HG03457 (cell line): ENCODE measurements at regions not wholly inside any gene's neighbourhood (a gene's known extent, or its start where the extent isn't known, plus 50 kb on each side); places are given as distances from the start of the nearest gene placed in this dataset.

ENCODE experiments used
- ATAC-seq: cut with Tn5 transposase; IDR thresholded peaks from one replicate; pipeline ENCODE4 v1.9.1; 2021; ENCODE audit warnings: moderate number of reproducible peaks; ENCODE audit not compliant: unreplicated experiment

DNA sequence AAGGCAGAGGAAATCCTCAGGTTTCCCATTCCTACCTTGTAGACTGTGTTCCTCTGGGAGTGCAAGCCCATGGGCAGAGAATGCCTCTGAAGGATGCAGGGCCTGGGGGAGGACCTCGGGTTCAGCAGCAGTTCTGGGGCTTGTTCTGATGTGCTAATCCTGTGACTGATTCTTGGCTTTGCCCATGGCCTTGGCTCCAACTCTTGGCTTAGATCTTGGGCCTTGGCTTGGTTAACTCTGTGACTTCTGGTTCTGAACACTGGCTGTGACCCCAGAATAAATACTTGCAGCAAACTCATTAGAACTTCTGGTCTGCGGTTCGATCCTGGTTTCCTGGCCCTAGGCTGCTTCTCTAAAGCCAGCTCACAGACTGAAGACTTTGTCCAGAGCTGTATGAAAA lies 366.9 kb upstream of the ZEB2 start:
- ATAC-seq: no peak

DNA sequence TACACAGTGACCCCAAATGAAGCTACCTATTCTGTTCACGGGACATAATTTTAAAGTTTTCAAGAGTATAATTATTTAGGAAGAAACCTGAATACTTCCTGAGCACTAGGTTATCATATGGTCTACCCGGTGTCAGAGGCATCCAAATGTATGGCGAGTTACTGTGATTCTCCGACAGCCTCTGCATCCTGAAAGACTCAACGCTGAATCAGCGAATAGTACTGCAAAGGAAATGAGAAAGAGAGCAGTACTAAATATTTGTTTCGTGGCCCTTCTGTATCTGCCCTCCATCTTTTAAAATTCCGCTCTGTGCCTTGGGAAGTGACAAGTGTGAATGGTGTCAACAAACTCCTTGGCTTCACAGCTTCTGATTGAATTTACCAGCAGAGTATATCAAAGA lies 358.0 kb upstream of the ZEB2 start:
- no peak for ATAC-seq

DNA sequence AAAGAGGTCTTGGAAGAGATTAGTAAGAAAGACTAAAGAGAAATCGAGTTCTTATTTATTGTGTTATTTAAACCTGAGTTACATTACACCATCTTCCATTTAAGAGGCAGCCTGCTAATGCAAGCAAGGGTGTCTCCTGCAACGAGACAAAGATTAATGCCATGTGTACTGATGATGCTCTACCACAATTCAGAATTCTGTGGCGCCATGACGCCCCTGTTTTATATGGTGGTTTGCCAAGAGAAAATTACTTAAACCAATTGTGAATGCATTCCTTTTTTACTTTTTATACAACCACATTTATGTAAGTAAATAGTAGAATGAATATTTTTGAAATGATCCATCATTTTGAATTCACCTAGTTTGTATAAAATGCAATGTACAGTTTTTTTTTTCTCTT lies 356.1 kb upstream of the ZEB2 start:
- no peak for ATAC-seq

DNA sequence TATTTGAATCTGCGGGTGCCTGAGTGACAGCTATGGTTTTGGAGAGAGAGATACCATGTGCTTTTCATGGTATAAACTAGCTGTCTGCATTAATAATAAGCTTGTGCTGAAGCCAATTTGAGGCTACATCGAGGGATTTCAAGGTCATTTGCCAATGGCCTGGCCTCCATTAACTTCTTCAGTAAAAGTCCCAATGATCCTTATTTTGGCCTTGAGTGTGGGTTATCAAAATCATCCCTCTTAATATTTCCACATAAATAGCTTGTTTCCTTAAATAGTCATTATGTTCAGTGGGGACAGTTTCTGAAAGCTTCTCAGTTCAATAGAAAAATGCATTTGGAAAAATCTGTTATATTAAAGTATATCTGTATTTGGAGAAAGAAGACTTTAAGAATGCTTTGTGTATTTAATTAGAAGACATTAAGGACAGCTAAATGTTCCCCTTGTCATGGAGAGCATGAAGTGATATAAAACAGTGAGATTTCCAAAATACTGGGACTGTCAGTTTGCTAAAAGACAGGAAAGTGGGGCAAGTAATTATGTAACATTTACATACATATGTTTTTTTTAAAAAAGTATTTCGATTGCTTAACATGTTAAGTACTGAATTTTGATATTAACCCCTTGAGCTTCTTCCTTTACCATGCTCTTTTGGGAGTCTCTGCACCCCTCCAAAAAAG lies 355.5 kb upstream of the ZEB2 start:
- no peak for ATAC-seq

DNA sequence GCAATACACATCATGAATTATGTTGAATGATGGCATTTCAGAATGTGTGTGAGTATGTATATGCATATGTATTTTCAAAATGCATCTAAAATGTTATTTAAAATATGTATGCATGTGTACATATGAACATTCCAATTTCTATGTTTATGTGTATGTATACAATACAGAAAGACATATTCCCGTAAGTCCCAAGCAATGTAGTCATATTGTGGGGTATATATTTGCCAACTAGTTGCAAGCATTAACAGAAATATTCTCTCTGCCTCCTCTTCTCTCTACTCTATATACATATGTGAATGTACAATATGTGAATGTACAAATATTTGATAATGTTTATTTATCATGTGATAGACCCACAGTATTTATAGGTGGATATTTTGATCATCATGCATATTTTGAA lies 345.8 kb upstream of the ZEB2 start:
- ATAC-seq: no peak

DNA sequence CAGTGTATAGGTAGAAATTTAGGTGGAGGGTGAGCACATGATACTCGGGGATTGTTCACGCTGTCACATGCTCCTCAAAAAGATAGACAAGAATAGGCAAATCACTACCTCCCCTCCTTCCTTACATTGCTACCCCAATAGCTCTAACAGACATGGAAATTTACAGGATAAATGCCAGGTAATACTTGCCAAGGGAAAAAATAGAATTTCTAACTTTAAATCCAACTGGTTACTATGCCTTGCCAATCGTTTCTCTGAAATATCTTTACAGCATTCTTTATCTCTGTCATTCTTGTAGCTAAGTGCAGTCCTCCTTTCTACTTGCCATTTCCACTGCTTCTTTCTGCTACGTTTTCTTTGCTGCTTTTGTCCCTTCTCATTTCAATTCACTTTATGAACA lies 339.8 kb upstream of the ZEB2 start:
- no peak for ATAC-seq

DNA sequence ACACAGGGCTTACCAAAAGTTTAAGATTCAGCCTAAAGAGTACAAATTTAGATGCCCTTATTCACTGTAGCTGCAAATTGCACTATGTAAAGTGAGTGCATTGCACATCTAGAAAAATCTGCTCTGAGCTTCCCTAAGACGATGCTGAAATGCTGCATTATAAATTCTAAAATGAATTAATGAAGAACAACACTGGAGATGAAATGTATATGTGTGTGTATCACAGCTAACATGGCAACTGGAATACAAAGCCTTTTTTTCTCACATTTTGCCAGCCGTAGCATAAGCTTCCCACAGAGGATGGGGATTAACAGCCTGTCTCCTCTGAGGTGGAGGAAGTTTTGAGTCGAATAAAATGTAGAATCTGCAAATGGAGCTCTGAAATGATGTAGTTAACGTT lies 338.3 kb upstream of the ZEB2 start:
- ATAC-seq: no peak

DNA sequence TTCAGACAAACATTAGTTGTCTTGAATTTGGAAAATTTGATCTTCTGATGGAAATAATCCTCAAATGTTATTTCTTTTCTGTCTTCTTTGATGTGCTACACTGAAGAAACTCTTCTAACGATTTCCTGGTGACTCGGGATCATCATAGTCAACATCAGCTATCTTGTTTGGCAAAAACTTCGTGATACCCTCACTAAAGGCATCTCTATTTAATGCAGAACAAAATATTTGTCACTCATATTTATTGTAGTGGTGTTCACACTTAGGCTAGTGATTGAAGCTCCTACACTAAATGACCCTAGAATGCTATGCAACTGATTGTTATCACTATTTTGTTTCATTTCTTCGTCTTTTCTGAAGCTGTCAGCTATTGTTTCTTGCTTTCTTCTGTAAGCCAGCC lies 334.7 kb upstream of the ZEB2 start:
- ATAC-seq: no peak

DNA sequence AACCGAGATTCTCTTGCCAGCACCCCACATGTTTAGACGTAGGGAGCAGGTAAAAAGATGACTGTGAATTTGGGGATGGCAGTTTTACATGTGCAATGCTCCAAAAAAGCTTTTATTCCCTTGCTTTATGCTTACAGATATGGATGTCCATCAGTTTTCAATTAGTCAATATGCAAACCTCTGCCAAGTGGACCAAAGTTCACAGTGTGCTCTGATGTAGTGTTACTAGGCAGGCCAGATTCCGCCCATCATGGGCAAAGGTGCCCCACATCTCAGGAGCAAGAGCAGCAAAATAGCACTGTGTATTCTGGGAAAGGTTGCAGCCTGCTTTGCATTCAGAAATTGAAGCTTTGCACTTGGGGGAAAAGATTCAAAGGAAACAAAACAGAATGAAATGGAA lies 329.7 kb upstream of the ZEB2 start:
- no peak for ATAC-seq

DNA sequence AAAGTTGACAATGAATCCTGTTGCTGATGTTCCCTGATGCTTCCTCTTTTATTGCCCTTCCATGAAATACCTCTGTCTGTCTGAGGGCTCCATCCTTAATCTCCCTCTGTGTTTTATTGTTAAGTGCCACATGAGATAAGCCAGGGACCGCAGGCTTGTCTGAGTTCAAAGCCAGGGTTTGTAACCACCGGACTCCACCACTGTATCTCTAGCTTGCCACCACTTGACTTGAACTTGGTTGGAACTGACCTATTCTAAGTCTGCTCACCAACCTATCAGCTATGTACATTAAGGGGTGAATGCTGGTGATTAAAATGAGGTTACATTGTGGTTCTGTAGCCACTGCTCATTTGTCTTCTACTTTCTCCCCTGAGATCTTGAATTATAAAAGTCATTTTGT lies 328.5 kb upstream of the ZEB2 start:
- ATAC-seq: no peak

DNA sequence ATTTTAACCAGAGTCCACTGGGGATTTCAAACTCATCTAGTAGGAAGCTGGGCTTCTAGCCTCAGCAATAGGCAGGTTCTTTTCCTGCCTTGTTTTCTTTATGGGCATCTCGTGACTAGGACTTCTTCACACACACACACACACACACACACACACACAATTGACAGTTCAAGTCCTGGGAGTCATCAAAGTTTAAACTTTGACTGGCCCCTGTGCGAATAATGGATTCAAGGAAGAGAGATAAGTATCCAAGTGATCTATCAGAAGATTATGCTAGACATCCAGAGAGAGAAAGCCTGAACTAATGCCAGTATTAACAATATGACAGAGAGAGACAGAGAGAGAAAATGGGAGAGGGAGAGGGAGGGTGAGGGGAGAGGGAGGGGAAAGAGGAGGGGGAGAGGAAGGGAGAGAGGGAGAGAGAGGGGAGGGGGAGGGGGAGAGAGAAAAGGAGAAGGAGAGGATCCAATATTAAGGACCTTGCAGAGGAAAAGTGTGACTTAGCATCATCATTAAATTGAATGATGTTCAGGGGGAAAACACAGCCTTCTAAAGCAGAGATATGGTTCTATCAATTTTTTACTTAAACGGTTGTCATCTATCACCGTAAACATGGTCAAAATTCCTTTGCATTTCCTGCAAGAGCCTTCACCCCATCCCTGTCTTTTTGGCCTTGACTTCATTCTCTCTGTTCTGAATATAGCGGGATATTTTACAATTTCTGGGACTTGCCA lies 327.6 kb upstream of the ZEB2 start:
- no peak for ATAC-seq

DNA sequence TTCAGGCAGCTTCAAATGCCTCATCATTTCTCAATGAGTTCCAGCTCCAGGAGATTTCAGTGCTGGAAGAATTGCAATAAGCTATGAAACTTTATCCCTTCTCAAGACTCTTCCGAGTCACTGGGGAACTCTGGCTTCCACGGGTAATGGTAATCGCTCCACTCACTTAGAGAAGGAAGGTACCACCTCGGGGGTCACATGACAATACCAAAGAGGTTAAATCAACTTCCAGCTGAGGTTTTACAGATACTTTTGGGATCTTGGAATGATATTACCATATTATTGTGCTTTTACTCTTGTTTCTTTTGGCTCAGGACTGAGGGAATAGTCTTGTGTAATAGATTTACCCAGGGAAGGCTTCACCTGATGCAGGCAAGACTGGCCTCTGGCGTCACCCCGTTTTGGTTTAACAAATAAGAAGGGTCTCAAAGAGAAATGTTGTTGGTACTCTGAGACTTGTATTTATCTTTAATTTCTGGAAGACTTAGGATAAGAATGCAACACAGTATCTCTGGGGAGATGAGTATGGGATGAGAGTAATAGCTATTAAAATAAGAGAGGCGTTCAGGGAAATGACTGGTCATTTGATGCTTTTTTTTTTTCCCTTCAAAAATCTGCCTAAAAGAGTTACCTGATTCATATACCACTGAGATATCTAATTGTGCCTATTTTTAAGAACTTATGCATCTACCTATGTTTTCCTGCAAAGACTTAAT lies 316.9 kb upstream of the ZEB2 start:
- no peak for ATAC-seq

DNA sequence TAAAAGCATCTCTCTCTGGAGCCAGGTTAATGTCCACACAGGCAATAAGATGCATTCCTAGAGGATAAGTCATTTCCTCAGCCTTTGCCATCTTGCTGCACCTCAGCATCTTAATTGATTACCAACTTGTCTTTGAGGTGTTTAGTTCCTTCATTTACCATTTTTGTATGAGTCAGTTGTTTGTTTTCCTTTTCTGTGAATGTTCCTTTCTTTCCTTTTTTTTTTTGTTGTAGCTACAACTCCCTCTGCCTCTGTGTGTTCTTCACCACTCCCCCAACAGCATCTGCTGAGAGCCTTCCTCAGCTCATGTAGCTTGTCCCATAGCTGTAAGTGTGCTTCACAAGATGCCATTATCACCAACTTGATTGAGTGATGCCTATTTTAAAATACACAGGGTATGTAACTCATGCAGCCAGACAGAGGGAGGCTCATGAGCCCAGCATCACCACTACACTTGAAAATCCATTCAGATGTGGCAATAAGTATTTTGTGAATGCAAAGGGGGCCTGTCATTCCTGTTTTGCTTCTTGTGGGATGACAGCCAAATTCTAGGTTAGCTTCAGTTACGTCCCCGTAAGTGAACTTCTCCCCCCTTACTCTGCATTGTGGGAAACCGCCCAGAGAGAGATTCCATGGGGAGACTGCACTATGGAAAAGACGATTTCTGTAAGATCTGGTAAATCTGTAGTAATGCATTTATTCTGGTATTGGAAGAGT lies 315.9 kb upstream of the ZEB2 start:
- no peak for ATAC-seq

DNA sequence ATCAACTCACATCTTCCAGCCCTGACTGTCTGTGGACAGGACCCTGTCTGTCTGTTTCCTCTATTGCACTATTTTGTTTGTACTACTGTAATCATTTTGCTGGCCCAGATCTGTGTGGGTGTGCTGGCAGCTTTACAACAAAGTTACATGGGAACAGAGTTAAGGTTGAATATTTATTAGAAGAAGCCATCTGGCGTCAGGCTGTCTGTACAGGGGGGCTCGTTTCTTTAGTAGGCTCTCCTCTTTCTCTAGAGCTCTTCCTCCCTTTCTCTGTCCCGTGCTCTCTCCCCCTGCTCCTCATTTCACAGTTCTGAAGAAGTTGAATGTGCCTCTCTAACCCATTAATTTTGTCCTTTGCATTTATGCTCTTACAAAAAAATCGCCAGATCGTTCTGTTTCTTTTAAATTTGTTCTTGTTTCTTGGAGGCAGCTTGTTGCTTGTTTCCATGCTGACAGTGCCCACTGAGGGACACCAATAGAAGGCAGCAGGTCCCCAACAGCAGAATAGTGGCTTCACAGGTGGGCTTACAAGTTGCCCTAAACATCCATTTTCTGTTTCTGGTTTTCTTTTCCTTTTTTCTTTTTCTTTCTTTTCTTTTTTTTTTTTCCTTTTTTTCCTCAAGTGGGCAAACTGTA lies 315.2 kb upstream of the ZEB2 start:
- no peak for ATAC-seq

DNA sequence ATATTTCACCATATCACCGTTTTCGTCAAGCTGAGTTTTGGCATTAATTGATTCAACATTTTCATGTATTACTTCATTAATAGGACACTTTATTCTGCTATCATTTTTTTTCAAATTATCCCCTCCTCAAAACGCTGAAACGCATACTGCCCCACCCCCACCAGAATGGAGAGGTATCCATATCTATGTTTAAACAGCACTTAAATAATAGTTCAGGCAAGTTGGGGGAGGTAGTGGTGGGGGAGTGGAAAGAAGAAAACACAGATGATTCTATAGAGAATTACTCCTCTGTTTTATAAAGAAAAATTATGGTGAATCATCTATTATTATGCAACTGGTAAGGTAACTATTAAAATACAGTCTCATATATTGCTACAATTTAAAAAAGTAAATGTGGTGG lies 314.4 kb upstream of the ZEB2 start:
- no peak for ATAC-seq

DNA sequence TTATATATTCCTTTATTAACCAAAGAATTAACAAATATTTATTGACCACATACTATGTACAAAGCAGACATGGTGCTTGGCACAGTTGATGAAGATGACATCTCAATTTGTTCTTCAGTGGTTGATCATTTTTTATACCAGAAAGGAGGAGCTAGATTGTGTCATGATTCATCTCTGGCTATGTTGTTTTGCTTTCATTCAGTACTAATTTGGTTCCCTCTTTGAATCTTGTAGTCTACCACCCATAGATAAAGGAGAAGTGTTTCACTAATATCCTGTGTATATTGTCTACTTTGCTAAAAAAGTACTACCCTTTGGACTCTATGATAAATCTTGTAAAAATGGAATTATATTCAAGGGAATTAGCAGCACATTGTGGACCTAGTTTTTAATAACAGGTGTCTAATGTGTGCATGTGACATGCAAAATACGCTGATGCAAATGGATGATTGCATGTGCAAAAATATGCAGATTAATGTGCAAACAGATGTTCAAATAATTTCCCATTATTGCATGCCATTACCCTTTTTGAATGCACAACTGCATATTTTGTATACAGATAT lies 313.2 kb upstream of the ZEB2 start:
- no peak for ATAC-seq

DNA sequence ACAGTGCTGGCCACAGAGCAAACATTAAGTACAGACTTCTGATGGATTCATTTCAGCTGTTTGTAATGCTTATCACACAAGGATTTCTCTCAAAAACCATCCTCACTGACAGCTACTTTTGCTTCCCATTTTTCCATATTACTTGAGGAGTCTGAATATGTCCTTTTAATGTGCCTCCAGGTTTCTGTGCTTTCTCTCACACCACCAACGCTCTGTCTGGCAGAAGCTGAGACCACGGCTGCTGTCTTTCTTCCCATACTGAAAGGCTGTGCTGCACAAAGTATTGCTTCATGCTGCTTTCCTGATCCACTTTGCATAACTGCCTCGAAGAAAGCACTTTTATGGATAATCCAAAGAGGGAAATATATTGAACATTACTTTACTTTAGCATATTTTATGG lies 312.1 kb upstream of the ZEB2 start:
- no peak for ATAC-seq

DNA sequence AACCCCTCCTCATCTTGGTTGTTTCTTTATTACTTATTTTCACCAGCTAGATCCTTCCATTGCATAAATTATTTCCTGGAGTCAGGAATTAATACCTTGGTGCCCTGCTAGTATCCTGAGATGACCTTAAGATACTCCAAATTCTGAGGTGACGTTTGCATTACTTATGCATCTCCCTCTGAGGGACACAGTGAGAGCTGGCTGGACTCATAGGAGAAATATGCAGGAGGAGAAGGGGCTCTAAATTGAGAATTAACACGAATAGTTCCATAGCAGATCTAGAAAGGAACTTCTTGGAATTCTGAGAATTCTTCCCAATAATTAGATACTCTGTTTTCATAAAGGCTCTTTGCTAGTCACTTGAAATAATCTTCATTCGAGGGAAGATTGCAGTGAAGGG lies 310.6 kb upstream of the ZEB2 start:
- ATAC-seq: no peak

DNA sequence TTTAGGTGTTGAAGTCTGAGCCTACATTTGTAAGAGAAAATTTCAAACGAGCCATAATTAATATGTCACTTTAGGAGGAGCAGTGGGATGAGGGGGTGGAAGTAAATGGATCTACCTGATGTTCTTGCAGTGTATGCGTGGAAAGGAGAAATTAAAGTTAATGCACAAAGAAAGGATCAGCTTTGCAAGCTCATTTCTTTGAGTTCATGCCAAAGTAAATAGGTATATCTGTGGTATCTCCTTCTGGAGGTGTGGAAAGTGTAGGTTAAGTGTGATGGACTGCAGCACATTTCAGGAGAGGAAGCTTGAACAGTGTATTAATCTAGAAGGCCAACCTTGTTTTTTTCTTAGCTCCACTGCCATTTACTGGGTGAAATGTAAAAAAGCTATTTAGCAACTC lies 307.5 kb upstream of the ZEB2 start:
- no peak for ATAC-seq

DNA sequence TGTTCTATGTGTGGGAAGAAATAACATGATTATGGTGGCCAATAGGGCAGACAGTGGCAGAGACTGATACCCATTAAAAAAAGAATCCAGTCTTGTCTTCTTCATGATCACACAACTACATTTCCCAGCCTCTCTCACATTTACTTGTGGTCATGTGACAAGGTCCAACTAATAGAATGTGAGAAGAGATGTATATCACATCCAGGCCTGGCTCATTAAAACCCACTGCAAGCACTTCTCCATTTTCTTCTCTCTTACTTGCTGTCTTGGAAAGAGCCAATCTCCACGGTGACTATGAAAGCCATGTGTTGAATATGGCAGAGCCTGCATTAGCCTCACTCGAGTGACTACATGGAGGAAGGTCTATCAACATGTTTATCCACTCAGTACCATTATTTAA lies 306.2 kb upstream of the ZEB2 start:
- ATAC-seq: no peak
